ENCODE measurements at regions not wholly inside any gene's neighbourhood (a gene's known extent, or its start where the extent isn't known, plus 50 kb on each side); places are given as distances from the start of the nearest gene placed in this dataset.

- Histone ChIP-seq H4K20me1 (ENCODE audit: insufficient read depth, low read length) (no peaks in the 10 kb centered on the region), H3K9ac (ENCODE audit: low read length) (no peak overlapping the region), H2AFZ (ENCODE audit: low read length) (no peak overlapping the region), H3F3A (ENCODE audit: insufficient read depth, low read length) (no peaks in the 10 kb centered on the region), H3K36me3 (replicated peaks; ENCODE audit: insufficient read depth, low read length) (no peaks in the 10 kb centered on the region), H3K27me3 (replicated peaks; ENCODE audit: insufficient read depth, low read length) (no peaks in the 10 kb centered on the region), H3K9me3 (replicated peaks; ENCODE audit: insufficient read depth, low read length) (no peaks in the 10 kb centered on the region), H3K4me1 (ENCODE audit: low read length) (no peaks in the 10 kb centered on the region), H3K4me2 (ENCODE audit: low read depth, low read length) (no peak overlapping the region), H3K27ac (ENCODE audit: low read length) (no peak overlapping the region), H3K79me2 (ENCODE audit: low read length) (no peaks in the 10 kb centered on the region), H3K4me3 (ENCODE audit: low read length) (no peak overlapping the region), H3K9me2 (replicated peaks; ENCODE audit: insufficient read depth, low read length) (no peaks in the 10 kb centered on the region)
- DNase-seq, result no peak
- no peak for TF ChIP-seq EZH2 (optimal IDR thresholded peaks at IDR 0.05; ENCODE audit: low read depth, low read length)
- TF ChIP-seq, protein P1, sequence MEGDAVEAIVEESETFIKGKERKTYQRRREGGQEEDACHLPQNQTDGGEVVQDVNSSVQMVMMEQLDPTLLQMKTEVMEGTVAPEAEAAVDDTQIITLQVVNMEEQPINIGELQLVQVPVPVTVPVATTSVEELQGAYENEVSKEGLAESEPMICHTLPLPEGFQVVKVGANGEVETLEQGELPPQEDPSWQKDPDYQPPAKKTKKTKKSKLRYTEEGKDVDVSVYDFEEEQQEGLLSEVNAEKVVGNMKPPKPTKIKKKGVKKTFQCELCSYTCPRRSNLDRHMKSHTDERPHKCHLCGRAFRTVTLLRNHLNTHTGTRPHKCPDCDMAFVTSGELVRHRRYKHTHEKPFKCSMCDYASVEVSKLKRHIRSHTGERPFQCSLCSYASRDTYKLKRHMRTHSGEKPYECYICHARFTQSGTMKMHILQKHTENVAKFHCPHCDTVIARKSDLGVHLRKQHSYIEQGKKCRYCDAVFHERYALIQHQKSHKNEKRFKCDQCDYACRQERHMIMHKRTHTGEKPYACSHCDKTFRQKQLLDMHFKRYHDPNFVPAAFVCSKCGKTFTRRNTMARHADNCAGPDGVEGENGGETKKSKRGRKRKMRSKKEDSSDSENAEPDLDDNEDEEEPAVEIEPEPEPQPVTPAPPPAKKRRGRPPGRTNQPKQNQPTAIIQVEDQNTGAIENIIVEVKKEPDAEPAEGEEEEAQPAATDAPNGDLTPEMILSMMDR (IDR thresholded peaks at IDR 0.05; ENCODE audit: low read length), result no peak
- TF ChIP-seq EZH2phosphoT487 (IDR thresholded peaks at IDR 0.05; ENCODE audit: low read length), result no peak
These were observed 673.8 kb downstream of the ADCYAP1 start for GRCh38 chr18:1578505-1578904.

DNA sequence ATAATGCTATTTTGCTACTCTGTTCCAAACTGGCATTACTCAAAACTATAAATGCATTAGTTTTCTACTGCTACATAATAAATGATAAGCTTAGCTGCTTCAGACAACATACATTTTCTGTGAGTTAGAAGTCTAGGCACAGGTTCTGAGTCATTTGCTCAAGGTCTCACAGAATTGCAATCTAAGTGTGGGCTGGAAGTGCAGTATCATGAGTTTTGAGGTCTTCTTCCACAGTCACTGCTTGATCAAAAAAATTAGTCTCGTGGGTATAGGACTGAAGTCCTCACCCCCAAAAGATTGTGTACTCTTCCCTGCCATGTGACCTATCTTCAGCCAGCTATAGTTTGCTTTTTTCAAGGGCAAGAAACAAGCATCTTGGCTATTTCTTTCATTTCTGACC is 676.9 kb downstream of the ADCYAP1 start:
- no peaks in the 10 kb centered on the region for H3K4me1 ChIP-seq (ENCODE audit: low read length)
- H3K4me2 ChIP-seq (ENCODE audit: low read depth, low read length), result no peak overlapping the region

GRCh38 chr18:1585881-1586488 is 681.3 kb downstream of the ADCYAP1 start:
- peak; percentile 59 for DNase-seq
- H3K4me2 ChIP-seq (ENCODE audit: low read depth, low read length), result no peak overlapping the region
- no peaks in the 10 kb centered on the region for H3K36me3 ChIP-seq (replicated peaks; ENCODE audit: insufficient read depth, low read length)
- H3K9ac ChIP-seq (ENCODE audit: low read length), result no peak overlapping the region
- no peaks in the 10 kb centered on the region for H3K9me3 ChIP-seq (replicated peaks; ENCODE audit: insufficient read depth, low read length)
- H4K20me1 ChIP-seq (ENCODE audit: insufficient read depth, low read length), result no peaks in the 10 kb centered on the region
- no peaks in the 10 kb centered on the region for H3K4me1 ChIP-seq (ENCODE audit: low read length)
- H3F3A ChIP-seq (ENCODE audit: insufficient read depth, low read length), result no peaks in the 10 kb centered on the region
- no peak overlapping the region for H2AFZ ChIP-seq (ENCODE audit: low read length)
- TF ChIP-seq EZH2 (optimal IDR thresholded peaks at IDR 0.05; ENCODE audit: low read depth, low read length) (no peak), EZH2phosphoT487 (IDR thresholded peaks at IDR 0.05; ENCODE audit: low read length) (no peak)
- TF ChIP-seq, protein P1 (IDR thresholded peaks at IDR 0.05; ENCODE audit: low read length), result peak; percentile 56
- no peaks in the 10 kb centered on the region for H3K79me2 ChIP-seq (ENCODE audit: low read length)
- H3K27ac ChIP-seq (ENCODE audit: low read length), result no peak overlapping the region
- no peaks in the 10 kb centered on the region for H3K27me3 ChIP-seq (replicated peaks; ENCODE audit: insufficient read depth, low read length)
- no peaks in the 10 kb centered on the region for H3K9me2 ChIP-seq (replicated peaks; ENCODE audit: insufficient read depth, low read length)
- no peak overlapping the region for H3K4me3 ChIP-seq (ENCODE audit: low read length)

More for the DNA sequence above, 676.9 kb downstream of the ADCYAP1 start:
- Histone ChIP-seq H3K27ac (ENCODE audit: low read length) (no peak overlapping the region), H2AFZ (ENCODE audit: low read length) (no peak overlapping the region), H3K9me2 (replicated peaks; ENCODE audit: insufficient read depth, low read length) (no peaks in the 10 kb centered on the region), H4K20me1 (ENCODE audit: insufficient read depth, low read length) (no peaks in the 10 kb centered on the region), H3K9ac (ENCODE audit: low read length) (no peak overlapping the region), H3K9me3 (replicated peaks; ENCODE audit: insufficient read depth, low read length) (no peaks in the 10 kb centered on the region), H3K4me3 (ENCODE audit: low read length) (no peak overlapping the region), H3K27me3 (replicated peaks; ENCODE audit: insufficient read depth, low read length) (no peaks in the 10 kb centered on the region), H3K79me2 (ENCODE audit: low read length) (no peaks in the 10 kb centered on the region), H3K36me3 (replicated peaks; ENCODE audit: insufficient read depth, low read length) (no peaks in the 10 kb centered on the region), H3F3A (ENCODE audit: insufficient read depth, low read length) (no peaks in the 10 kb centered on the region)
- TF ChIP-seq EZH2phosphoT487 (IDR thresholded peaks at IDR 0.05; ENCODE audit: low read length) (no peak), EZH2 (optimal IDR thresholded peaks at IDR 0.05; ENCODE audit: low read depth, low read length) (no peak)
- TF ChIP-seq, protein P1 (IDR thresholded peaks at IDR 0.05; ENCODE audit: low read length), result no peak
- DNase-seq, result no peak
